A673 (cell line): ENCODE measurements at regions not wholly inside any gene's neighbourhood (a gene's known extent, or its start where the extent isn't known, plus 50 kb on each side); places are given as distances from the start of the nearest gene placed in this dataset.

ENCODE experiments used
- BruUV-seq: library from RNA; stranded (reverse); fragments of 400-500 nt; replicated peaks from 2 replicates; lab custom pipeline; 2021; lab: Mats Ljungman, UMichigan
- CTCF ChIA-PET: fragments of 300-600 bp; sonication (Branson Sonifier 250); formaldehyde crosslinking; loops from one replicate; lab custom pipeline; 2022; ENCODE audit warnings: antibody characterized with exemption; lab: Charles Lee
- POLR2A ChIA-PET: fragments of 300-600 bp; sonication (Branson Sonifier 250); formaldehyde crosslinking; loops from one replicate; lab custom pipeline; 2022; ENCODE audit warnings: antibody characterized with exemption; ENCODE audit not compliant: low non-redundant PET; lab: Charles Lee
- DNase-seq: peaks from one replicate; pipeline ENCODE4 v3.0.0-alpha.2; 2015; ENCODE audit warnings: low spot score
- H3K27ac ChIP-seq: fragments of 200-600 bp; sonication (generic); 2 replicates; pipeline ENCODE4 v1.5.1; 2016; ENCODE audit warnings: mixed run types, low read depth, mild to moderate bottlenecking, mixed read lengths, antibody characterized with exemption, low read length; ENCODE audit not compliant: poor library complexity, severe bottlenecking
- H3K27me3 ChIP-seq: fragments of 200-600 bp; sonication (generic); replicated peaks from 2 replicates; pipeline ENCODE4 v1.6.1; 2017; ENCODE audit warnings: mixed run types, low read depth, mild to moderate bottlenecking, mixed read lengths, antibody characterized with exemption, low read length; ENCODE audit not compliant: insufficient read depth, poor library complexity
- H3K36me3 ChIP-seq: fragments of 200-600 bp; sonication (generic); 2 replicates; pipeline ENCODE4 v1.6.1; 2016; ENCODE audit warnings: mixed run types, mild to moderate bottlenecking, mixed read lengths, antibody characterized with exemption, low read length; ENCODE audit not compliant: insufficient read depth, poor library complexity, severe bottlenecking
- H3K4me1 ChIP-seq: fragments of 200-600 bp; sonication (generic); 2 replicates; pipeline ENCODE4 v1.6.1; 2017; ENCODE audit warnings: mixed run types, mild to moderate bottlenecking, mixed read lengths, antibody characterized with exemption, low read length; ENCODE audit not compliant: insufficient read depth, poor library complexity, severe bottlenecking
- H3K4me3 ChIP-seq: fragments of 200-600 bp; sonication (generic); 2 replicates; pipeline ENCODE4 v1.5.1; 2016; ENCODE audit warnings: low read depth, mixed run types, mild to moderate bottlenecking, mixed read lengths, low read length; ENCODE audit not compliant: poor library complexity, severe bottlenecking
- H3K9me3 ChIP-seq: fragments of 200-600 bp; sonication (generic); 2 replicates; pipeline ENCODE4 v1.6.1; 2016; ENCODE audit warnings: mixed run types, low read depth, mild to moderate bottlenecking, mixed read lengths, antibody characterized with exemption, low read length; ENCODE audit not compliant: poor library complexity, severe bottlenecking
- CTCF ChIP-seq: fragments of 300-800, 200-600 bp; sonication (generic); conservative IDR thresholded peaks from 2 replicates; pipeline ENCODE4 v1.5.1; 2017; ENCODE audit warnings: low read depth, mild to moderate bottlenecking, antibody characterized with exemption, low read length, moderate library complexity, mixed read lengths
- EZH2 ChIP-seq: fragments of 200-600 bp; sonication (generic); IDR thresholded peaks from 2 replicates; pipeline ENCODE4 v1.6.1; 2017; ENCODE audit warnings: borderline replicate concordance, low read depth, mild to moderate bottlenecking, mixed read lengths, antibody characterized with exemption, low read length; ENCODE audit not compliant: poor library complexity, severe bottlenecking
- intact Hi-C: fragments of 100-400 bp; cut with micrococcal nuclease; formaldehyde crosslinking; loops from one replicate; pipeline ENCODE4 v1.10.0; 2022; ENCODE audit not compliant: unreplicated experiment

- DNase-seq, result no peak
- Histone ChIP-seq H3K27ac (no peak overlapping the region), H3K4me3 (no peak overlapping the region), H3K9me3 (peaks cover 5% of the 10 kb centered on the region), H3K4me1 (no peaks in the 10 kb centered on the region), H3K27me3 (no peaks in the 10 kb centered on the region), H3K36me3 (no peaks in the 10 kb centered on the region)
- no TSS peak for BruUV-seq
- CTCF ChIA-PET, result no interaction called here
- no peak for TF ChIP-seq CTCF
- TF ChIP-seq EZH2, result no peak
- intact Hi-C loops, result no loop called here
- POLR2A ChIA-PET, result no interaction called here
Measured at GRCh38 chr14:98592611-98593170, 679.3 kb downstream of the BCL11B start.

- CTCF ChIA-PET, result no interaction called here
- Histone ChIP-seq H3K9me3 (peaks cover 5% of the 10 kb centered on the region), H3K27ac (no peak overlapping the region), H3K4me1 (no peaks in the 10 kb centered on the region), H3K4me3 (no peak overlapping the region), H3K27me3 (no peaks in the 10 kb centered on the region), H3K36me3 (no peaks in the 10 kb centered on the region)
- BruUV-seq, result no TSS peak
- intact Hi-C loops, result no loop called here
- TF ChIP-seq EZH2 (no peak), CTCF (no peak)
- POLR2A ChIA-PET, result no interaction called here
- no peak for DNase-seq
Measured at GRCh38 chr14:98593361-98593761, 678.6 kb downstream of the BCL11B start.

GRCh38 chr14:98594156-98594555, 677.8 kb downstream of the BCL11B start:
- Histone ChIP-seq H3K27ac (no peak overlapping the region), H3K4me3 (no peak overlapping the region), H3K36me3 (no peaks in the 10 kb centered on the region), H3K27me3 (no peaks in the 10 kb centered on the region), H3K9me3 (peaks cover 5% of the 10 kb centered on the region), H3K4me1 (no peaks in the 10 kb centered on the region)
- BruUV-seq, result no TSS peak
- no peak for DNase-seq
- intact Hi-C loops, result no loop called here
- ChIA-PET CTCF (no interaction called here), POLR2A (no interaction called here)
- TF ChIP-seq CTCF, result no peak
- TF ChIP-seq EZH2, result no peak
